DOHH2 (cell line): ENCODE measurements at regions not wholly inside any gene's neighbourhood (a gene's known extent, or its start where the extent isn't known, plus 50 kb on each side); places are given as distances from the start of the nearest gene placed in this dataset.

Experiments used
- EZH2phosphoT487 ChIP-seq: fragments of 200-600 bp; sonication (generic); IDR thresholded peaks from 2 replicates; pipeline ENCODE4 v1.6.1; 2017; ENCODE audit warnings: borderline replicate concordance, mild to moderate bottlenecking, antibody characterized with exemption, low read length, moderate library complexity, mixed read lengths
- TF ChIP-seq, protein P1 (sequence below): fragments of 200-600 bp; sonication (generic); IDR thresholded peaks from one replicate; pipeline ENCODE4 v1.5.1; 2014; ENCODE audit warnings: antibody characterized with exemption, mild to moderate bottlenecking, low read depth, low read length; ENCODE audit not compliant: poor library complexity, severe bottlenecking

- TF ChIP-seq, protein P1, sequence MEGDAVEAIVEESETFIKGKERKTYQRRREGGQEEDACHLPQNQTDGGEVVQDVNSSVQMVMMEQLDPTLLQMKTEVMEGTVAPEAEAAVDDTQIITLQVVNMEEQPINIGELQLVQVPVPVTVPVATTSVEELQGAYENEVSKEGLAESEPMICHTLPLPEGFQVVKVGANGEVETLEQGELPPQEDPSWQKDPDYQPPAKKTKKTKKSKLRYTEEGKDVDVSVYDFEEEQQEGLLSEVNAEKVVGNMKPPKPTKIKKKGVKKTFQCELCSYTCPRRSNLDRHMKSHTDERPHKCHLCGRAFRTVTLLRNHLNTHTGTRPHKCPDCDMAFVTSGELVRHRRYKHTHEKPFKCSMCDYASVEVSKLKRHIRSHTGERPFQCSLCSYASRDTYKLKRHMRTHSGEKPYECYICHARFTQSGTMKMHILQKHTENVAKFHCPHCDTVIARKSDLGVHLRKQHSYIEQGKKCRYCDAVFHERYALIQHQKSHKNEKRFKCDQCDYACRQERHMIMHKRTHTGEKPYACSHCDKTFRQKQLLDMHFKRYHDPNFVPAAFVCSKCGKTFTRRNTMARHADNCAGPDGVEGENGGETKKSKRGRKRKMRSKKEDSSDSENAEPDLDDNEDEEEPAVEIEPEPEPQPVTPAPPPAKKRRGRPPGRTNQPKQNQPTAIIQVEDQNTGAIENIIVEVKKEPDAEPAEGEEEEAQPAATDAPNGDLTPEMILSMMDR: no peak
- TF ChIP-seq EZH2phosphoT487: no peak
These were observed 466.5 kb downstream of the UQCRFS1 start for GRCh38 chr19:28746478-28746877.
